ENCODE measurements at regions not wholly inside any gene's neighbourhood (a gene's known extent, or its start where the extent isn't known, plus 50 kb on each side); places are given as distances from the start of the nearest gene placed in this dataset.

GRCh38 chr12:113673458-113674238, 202.0 kb upstream of the LHX5 start:
- no peak for TF ChIP-seq CTCF (IDR thresholded peaks at IDR 0.05; ENCODE audit: insufficient read depth, low read length)
- TF ChIP-seq GABPA (IDR thresholded peaks at IDR 0.05; ENCODE audit: low read depth), result no peak
- no peak for TF ChIP-seq POLR2AphosphoS5 (IDR thresholded peaks at IDR 0.05; ENCODE audit: low read depth)
- no peak for TF ChIP-seq SPI1 (IDR thresholded peaks at IDR 0.05; ENCODE audit: borderline replicate concordance, low read depth)
- no peak for TF ChIP-seq REST (IDR thresholded peaks at IDR 0.05; ENCODE audit: insufficient replicate concordance, low read depth)

Measured in HL-60 (cell line).